HG03575 (cell line): ENCODE measurements at regions not wholly inside any gene's neighbourhood (a gene's known extent, or its start where the extent isn't known, plus 50 kb on each side); places are given as distances from the start of the nearest gene placed in this dataset.

Source experiments
- ATAC-seq: cut with Tn5 transposase; IDR thresholded peaks from one replicate; pipeline ENCODE4 v1.9.1; 2021; ENCODE audit not compliant: unreplicated experiment, insufficient number of reproducible peaks, low FRiP score; ENCODE audit errors: extremely low read depth

GRCh38 chr12:115570069-115570777 lies 707.3 kb downstream of the MED13L start:
- ATAC-seq, result no peak

- no peak for ATAC-seq
These were observed 708.0 kb downstream of the MED13L start for GRCh38 chr12:115569345-115570068.

- ATAC-seq, result no peak
These were observed 719.2 kb downstream of the MED13L start for GRCh38 chr12:115558281-115558680.

- ATAC-seq, result no peak
These were observed 723.9 kb downstream of the MED13L start for GRCh38 chr12:115553622-115554021.

- ATAC-seq, result no peak
These were observed 734.2 kb downstream of the MED13L start for GRCh38 chr12:115543269-115543668.

GRCh38 chr12:115542656-115543055 lies 734.8 kb downstream of the MED13L start:
- ATAC-seq, result no peak

DNA sequence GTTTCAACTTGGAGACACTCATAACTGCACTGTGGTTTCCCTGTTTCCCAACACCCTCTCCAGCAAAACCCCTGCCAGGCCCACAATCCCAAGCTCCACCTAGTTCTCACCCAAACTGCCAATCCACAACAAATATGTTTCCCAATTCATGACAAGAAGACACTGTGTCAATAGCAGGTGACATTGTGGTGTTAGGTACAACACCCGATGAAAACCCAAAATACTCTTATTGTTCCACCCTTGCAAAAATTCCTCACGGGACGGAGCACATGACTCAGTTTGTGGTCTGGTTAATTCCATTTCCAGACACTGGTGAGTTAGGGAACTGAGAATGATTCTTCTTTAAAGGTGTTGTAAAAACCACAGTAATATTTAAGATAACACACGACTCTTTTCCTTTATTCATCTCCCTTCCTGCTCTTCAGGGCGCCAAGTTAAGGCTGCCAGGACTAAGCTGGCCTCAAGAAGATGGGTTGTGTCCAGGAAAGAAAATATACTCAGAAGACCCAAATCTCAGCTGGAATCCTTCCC lies 735.5 kb downstream of the MED13L start:
- no peak for ATAC-seq

- no peak for ATAC-seq
These were observed 749.0 kb downstream of the MED13L start for GRCh38 chr12:115528466-115528865.

GRCh38 chr12:115521771-115522409 lies 755.6 kb downstream of the MED13L start:
- ATAC-seq, result no peak

DNA sequence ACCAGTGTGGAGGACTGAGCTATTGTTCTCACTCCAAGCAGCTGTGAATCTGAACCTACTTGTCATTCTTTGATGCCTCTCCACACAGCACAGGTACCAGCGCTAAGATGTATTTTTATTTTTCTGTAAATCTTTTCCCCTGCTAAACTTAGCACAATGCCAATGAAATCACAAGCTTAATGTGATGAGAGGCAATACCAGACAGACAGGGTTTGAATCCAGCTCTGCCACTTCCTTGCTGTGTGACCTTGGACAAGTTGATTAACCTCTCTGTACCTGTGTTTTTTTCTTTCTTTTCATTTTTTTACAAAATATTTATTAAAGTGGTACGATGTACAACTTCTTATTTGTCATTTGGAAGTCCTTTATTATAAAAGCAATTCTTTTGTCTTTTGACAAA lies 757.6 kb downstream of the MED13L start:
- no peak for ATAC-seq

- no peak for ATAC-seq
These were observed 758.1 kb downstream of the MED13L start for GRCh38 chr12:115519359-115519758.

DNA sequence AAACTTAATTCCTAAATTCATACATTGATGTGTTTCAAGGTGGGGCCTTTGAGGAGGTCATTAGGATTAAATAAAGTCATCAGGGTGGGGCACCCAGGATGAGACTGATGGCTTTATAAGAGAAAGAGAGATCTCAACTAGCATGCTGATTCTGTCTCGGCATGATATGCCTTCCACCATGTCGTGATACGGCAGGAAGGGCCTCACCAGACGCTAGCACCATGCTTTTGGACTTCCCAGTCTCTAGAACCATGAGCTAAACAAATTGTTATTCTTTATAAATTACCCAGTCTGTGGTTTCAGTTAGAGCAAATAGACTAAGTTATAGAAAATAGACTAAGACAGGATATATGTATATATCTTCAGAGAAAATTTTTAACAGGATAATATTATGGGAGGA lies 759.6 kb downstream of the MED13L start:
- no peak for ATAC-seq

DNA sequence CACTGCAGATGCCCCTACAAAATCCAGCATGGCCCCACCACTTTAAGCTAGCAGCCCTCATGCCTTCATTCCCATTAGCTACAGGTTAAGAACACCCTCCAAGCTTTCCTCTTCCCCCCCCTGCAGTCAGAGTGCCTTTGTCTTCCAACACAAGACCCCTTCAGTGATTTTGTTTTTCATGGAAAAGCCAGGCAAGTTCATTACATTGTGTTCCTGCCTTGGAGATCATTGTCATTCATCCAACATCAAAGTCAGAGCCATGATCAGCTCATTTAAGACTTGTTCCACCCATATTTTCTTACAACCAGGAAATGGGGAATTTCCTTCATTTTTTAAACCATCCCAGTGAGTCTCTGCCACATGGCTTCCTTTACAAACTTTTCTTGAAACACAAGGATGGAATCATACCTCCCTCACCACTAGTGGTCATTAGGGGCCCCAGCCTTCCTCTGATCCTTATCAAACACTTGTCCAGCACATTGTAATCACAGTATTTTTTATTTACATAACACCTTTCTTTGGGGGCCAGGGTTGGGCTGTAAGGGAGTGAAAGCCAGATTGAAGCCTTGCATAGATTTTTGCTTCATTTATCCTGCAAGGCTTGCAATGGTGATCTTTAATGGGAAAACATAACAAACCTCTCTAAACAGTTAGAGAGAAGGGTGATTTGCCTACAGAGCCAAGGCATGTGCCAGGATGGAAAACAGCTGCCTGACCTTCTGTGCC lies 765.3 kb downstream of the MED13L start:
- ATAC-seq, result no peak

DNA sequence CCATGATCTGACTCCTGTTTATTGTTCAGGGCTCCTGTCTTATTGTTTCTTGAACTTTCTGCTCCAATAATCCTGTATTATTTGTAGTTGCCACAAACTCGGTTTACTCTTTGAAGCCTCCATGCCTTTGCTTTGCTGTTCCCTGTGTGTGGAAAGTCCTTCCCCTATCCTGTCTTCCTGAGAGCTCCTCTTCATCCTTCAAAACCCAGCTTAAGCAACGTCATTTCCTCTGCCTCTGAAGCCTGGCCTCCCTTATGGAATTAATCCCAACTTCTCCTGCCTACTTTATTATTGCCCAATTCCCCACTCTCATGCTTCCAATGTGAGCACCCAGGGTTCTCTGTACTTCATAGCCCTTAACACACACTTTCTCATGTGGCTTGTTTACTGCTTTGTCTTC lies 766.2 kb downstream of the MED13L start:
- ATAC-seq, result no peak

- ATAC-seq, result no peak
These were observed 768.5 kb downstream of the MED13L start for GRCh38 chr12:115508990-115509389.

GRCh38 chr12:115507951-115508722 lies 769.4 kb downstream of the MED13L start:
- ATAC-seq, result no peak

DNA sequence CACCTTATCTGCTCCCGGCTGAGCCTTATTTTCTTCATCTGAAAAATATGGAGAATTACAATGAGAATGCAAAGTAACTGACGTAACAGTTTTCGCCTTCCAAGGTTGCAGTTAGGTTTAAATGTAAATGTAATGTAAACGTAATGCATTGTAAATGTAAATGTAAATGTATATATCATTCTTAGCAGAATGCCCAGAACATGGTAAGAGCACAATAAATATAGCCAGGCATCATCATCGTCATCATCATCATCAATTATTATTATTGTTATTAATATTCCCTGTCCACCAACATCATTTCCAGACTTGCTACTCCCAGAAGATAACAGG lies 770.0 kb downstream of the MED13L start:
- no peak for ATAC-seq

- ATAC-seq, result no peak
These were observed 770.5 kb downstream of the MED13L start for GRCh38 chr12:115506822-115507559.
